ENCODE measurements at regions not wholly inside any gene's neighbourhood (a gene's known extent, or its start where the extent isn't known, plus 50 kb on each side); places are given as distances from the start of the nearest gene placed in this dataset.

DNA sequence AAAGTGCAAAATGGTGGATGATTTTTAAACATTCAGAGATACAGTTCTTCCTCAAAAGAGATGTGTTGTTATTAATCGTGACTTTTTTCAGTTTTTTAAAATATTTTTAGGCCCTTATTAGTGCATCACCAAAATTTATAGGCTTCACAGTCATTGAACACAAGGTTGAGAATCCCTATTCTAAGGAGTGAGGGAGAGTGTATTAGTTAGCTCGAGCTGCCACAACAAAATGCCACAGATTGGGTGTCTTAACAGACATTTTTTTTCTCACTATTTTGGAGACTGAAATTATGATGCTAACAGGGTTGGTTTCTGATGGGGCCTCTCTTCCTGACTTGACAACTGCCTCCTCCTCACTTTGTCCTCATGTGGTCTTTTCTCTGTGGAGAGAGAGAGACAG lies 145.9 kb upstream of the TPRG1 start:
- no peak overlapping the region for H3K4me3 ChIP-seq (ENCODE audit: low read depth, low read length)
- no peak for TF ChIP-seq CTCF (IDR thresholded peaks at IDR 0.05; ENCODE audit: borderline replicate concordance, insufficient read depth, low read depth, low read length)

DNA sequence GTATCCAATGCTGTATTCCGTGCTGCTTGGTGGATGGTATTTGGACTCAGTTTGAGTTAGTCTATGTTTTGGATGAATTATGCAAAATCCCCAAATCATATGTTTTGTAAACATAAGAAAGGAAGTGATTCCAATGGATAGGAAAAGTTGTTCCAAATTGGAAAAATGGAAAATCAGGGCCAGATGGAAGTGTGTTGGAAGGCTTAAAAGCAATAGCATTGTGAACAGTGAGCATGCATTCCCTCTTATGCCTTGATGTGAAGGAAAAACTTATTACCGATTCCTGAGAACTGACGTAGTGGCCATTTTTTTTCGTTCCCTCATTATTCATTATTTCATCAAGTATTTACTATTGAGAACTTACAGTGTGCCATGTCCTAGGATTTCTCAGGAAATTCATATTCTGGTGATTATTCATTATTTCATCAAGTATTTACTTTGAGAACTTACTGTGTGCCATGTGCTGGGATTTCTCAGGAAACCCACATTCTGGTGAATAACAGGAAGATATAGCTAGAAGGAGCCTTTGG lies 144.1 kb upstream of the TPRG1 start:
- no peak overlapping the region for H3K4me3 ChIP-seq (ENCODE audit: low read depth, low read length)
- no peak for TF ChIP-seq CTCF (IDR thresholded peaks at IDR 0.05; ENCODE audit: borderline replicate concordance, insufficient read depth, low read depth, low read length)

GRCh38 chr3:189038773-189039745 lies 132.7 kb upstream of the TPRG1 start:
- H3K4me3 ChIP-seq (ENCODE audit: low read depth, low read length) = no peak overlapping the region
- TF ChIP-seq CTCF (IDR thresholded peaks at IDR 0.05; ENCODE audit: borderline replicate concordance, insufficient read depth, low read depth, low read length) = no peak

DNA sequence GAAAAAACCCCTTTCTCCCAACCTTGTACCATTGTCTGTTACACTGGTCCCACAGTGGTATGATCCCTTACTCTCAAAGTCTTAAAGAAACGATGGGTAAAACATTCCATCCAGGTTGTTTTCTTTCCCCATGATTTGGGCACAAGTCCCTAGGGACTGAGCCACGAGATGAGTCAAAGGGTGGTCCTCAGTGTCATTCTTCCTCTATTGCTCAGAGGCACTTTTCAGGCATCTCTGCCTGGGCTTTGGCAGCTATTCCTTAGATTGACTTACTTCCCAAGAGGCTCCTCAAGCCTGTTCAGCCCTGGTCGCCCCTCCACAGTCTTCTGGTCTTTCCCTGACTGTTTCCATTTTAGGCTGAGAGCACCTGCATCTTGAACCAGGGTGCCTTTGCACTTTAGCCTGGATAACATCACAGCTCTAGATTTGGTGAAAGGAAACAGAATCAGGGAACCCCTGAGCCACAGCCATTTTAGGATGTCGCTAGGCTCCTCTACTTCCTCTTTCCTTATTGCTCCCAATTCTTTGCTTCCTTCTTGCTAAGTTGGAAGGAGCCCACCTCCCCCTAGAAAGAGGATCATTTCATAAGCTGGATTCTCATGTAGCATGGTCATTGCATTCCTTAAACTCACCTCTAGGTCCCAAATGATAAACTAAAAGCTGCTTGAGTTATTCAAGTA lies 131.0 kb upstream of the TPRG1 start:
- H3K4me3 ChIP-seq (ENCODE audit: low read depth, low read length) = no peak overlapping the region
- TF ChIP-seq CTCF (IDR thresholded peaks at IDR 0.05; ENCODE audit: borderline replicate concordance, insufficient read depth, low read depth, low read length) = no peak

- H3K4me3 ChIP-seq (ENCODE audit: low read depth, low read length) = no peak overlapping the region
- peak; percentile 69 for TF ChIP-seq CTCF (IDR thresholded peaks at IDR 0.05; ENCODE audit: borderline replicate concordance, insufficient read depth, low read depth, low read length)
These were observed 130.2 kb upstream of the TPRG1 start for GRCh38 chr3:189041482-189042090.

- TF ChIP-seq CTCF (IDR thresholded peaks at IDR 0.05; ENCODE audit: borderline replicate concordance, insufficient read depth, low read depth, low read length) = no peak
- H3K4me3 ChIP-seq (ENCODE audit: low read depth, low read length) = no peak overlapping the region
These were observed 128.9 kb upstream of the TPRG1 start for GRCh38 chr3:189042832-189043231.

All from GM12875 (cell line).